ENCODE measurements at regions not wholly inside any gene's neighbourhood (a gene's known extent, or its start where the extent isn't known, plus 50 kb on each side); places are given as distances from the start of the nearest gene placed in this dataset.

DNA sequence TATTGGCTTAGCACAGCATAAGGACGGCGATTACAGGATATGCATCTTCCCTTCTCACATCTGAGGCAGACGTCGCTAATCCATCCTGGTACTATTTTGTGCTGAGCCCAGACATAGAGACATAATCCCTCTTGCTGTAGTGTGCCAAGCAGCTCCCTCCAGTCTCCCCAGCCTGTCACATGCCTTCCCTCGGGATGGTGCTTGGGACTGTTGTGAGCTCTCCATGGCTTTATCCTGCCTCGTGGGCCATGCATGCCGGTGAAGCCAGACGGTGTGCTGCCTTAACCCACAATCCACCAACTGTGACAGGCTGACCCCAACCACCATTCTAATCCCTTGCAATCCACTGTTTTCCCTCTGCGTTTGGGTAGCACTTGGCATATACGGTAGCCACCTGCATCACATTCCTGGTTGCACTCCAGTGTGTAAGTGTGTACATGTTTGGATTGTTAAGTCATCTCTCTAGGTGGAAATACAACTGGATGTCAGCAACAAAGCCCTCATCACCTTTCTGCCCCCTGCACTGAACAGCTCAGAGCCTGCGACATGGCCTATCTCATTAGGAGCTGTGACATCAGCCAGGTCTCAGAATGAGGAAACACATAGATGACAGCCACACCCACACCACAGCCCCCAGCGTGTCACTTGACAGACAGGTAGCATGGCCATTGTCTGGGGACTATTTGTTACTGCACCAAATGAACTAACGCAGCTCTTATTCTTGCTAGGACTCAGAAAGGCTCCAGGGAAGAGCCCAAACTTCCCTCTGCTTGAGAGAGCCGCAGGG lies 374.8 kb upstream of the CDH4 start:
- intact Hi-C loops (cut with micrococcal nuclease), result no loop called here

DNA sequence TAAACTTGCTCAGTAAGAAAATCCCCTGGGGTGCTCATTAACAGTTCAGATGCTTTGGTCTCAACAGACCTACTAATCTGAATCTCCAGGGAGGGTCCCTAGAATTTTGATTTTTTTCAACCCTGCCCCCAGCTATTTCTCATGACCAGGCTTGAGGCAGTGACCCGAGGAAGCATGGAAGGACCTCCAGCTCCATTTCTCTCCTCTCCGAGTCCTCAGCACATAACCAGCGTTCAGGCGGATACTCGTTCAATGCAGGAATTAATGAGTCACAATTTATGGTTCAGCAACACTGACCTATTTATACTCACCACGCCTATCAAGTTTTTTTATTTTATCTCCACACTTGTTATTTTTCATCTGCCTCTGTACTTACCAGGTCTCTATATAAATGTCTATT lies 369.2 kb upstream of the CDH4 start:
- intact Hi-C loops (cut with micrococcal nuclease), result no loop called here

DNA sequence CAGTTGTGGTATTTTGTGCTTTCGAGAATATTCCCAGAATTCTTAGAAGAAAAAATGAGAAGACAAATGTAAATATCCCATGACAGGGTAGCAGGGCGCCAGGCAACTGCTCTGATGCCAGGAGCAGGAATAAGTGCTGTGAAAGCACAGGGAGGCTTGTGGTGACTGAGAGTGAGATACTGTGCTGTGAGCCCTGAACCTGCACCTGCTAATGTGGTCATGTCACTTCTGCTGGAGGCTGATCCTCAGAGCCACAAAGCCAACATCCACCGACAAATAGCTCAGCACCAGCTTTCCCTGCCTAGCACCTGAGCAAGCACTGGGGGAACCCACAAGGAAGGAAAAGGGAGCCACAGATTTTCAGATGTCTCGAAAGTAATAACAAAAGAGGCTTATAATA lies 368.6 kb upstream of the CDH4 start:
- intact Hi-C loops (cut with micrococcal nuclease), result no loop called here

DNA sequence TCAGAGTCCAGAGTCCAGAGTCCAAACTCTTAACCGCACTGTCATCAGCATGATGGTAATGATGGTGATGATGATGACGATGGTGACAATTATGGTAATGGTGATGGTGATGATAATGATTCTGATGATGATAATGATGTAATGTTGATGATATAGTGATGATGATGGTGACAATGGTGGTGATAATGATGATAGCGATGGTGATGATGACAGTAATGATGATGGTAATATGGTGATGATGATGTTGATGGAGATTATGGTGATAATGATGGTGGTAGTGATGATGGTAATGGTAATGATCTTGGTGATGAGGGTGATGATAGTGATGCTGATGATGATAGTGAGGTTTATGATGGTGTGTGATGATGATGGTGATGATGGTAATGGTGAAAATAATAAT lies 367.8 kb upstream of the CDH4 start:
- intact Hi-C loops (cut with micrococcal nuclease), result no loop called here

DNA sequence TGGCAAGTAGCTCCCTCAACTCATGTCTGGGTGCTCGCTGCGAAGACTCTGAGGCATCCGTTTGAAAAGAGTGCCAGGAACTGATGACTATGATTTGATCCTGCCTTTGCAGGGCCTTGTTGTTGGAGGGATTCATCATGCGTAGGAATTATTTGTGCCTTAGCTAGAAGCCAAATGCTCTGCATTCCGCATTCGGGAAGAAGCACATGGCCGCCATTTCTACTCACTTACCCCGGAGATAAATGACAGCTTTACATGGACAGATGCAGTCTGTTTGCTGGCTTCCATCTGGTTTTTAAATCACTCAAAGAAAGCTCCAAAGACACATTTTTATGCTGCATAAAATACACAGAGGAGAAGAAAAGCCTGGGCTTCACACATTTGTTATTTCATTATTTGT lies 363.3 kb upstream of the CDH4 start:
- intact Hi-C loops (cut with micrococcal nuclease), result no loop called here

DNA sequence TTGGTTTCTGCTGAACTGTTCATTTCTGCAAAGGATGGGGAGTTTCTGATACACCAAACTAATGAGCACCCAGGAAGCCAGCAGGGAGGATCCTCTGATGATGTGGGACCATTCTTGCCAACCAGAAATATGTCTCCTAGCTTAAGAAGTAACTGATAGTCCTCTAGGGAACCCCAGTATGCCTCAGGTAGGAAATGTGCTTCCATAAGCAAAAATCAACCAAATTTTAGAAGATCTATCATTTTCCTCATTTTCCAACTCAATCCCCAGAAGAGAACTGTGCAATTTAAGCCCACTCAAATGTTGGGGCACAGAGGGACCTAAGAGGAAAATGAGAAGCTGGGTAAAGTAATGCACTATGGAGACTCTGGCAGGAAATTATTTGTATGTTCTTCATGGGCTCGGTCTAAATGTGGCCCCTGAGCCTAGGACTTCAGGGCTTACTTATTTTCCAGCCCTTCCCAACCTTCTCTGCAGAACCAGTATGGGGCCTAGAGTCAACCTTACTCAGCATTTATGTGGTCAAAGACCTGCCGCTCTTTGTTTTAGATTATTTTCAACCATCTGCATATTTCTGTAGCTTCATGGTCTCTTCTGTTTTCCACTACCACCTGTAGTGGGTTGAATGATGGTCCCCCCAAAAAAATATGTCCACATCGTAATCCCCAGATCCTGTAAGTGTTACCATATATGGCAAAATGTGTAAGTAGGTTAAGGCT lies 359.8 kb upstream of the CDH4 start:
- intact Hi-C loops (cut with micrococcal nuclease), result no loop called here

DNA sequence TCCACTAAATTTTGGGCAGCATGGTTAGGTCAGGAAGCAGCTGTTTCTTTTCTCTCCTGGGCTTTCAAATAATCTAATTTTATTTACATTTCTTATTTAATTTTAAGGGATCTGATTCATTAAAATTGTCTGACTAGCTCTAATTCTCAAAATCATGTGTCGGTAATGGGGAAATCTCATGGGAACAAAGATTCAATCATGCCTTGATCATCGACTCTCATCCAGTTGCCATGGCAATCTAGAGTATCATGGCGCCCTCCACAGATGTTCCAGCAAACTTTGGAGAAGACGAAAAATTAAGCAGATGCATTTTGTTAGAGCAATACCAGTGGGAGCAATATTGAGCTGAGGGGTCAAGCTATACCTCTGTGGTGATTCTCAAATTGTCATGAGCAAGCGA lies 358.0 kb upstream of the CDH4 start:
- intact Hi-C loops (cut with micrococcal nuclease), result no loop called here

DNA sequence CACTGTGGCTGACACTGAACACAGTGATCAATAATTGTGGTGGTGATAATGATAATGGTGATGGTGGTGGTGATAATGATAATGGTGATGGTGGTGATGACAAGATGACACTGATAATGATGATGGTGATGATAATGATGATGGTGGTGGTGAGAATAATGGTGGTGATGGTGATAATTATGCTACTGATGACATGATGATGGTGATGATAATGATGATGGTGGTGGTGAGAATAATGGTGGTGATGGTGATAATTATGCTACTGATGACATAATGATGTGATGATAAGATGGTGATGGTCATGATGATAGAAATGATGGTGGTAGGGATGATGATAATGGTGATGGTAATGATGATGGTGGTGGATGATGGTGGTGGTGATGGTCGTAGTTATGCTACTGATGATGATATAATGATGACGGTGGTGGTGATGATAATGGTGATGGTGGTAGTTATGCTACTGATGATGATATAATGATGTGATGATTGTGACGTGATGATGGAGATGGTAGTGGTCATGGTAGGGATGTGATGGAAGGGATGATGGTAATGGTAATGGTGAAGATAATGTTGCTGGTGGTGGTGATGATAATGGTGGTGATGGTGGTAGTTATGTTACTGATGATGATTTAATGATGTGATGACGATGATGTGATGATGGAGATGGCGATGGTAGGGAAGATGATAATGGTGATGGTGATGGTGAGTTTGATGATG lies 356.5 kb upstream of the CDH4 start:
- intact Hi-C loops (cut with micrococcal nuclease), result no loop called here

DNA sequence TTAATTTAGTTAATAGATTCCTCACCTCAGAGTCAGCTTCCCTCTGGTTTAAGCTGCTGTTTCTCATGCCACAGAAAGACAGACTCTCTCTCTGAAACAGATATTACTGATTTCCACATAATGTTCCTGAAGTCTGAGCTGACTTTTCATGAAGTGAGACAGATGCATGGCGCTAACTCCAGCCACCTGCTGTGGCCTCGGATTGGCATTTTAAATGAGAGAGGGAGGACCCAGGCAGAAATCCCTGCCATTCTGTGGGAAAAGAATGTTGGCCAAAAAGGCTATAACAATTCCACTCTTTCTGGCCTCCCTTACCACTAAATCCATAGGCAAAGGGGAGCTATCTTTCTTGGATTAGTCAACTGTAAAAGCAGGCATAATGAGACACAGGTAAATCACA lies 354.1 kb upstream of the CDH4 start:
- intact Hi-C loops (cut with micrococcal nuclease), result no loop called here

DNA sequence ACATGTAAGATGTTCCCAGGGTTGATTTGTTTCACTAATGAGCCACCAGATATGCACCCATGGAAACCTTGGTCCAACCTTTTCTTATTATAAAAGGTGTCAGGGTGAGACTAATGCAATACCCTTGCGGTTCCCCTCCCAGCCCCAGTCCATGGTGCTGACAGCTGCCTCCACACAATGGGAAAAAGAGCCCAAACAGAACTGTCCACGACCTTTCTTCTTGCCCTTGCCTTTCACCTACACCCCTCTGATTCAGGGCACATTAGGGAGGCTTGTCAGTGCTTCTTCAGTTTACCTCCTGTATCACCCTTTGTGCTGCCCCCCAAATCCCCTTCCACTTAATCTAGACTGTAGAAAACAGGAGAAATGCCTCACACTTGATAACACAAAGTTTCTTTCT lies 352.7 kb upstream of the CDH4 start:
- intact Hi-C loops (cut with micrococcal nuclease), result no loop called here

DNA sequence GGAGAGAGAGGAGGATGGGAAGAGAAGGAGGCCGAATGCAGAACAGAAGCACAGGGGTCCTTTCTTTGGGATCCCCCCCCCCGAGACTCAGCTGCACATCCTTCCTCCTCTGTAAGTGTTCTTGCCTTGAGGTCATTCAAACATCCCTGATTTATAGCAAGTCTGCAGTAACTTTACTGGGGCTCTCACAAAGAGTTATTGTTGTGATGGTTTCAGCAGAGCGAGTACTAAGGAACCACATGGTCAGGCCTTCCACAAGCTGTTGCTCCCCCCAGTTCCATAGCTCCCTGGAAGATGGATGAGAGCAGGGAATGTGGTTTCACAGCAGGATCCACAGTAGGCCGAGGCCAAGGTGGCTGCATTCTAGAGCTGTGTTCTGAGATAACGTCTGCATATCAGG lies 351.4 kb upstream of the CDH4 start:
- intact Hi-C loops (cut with micrococcal nuclease), result no loop called here

DNA sequence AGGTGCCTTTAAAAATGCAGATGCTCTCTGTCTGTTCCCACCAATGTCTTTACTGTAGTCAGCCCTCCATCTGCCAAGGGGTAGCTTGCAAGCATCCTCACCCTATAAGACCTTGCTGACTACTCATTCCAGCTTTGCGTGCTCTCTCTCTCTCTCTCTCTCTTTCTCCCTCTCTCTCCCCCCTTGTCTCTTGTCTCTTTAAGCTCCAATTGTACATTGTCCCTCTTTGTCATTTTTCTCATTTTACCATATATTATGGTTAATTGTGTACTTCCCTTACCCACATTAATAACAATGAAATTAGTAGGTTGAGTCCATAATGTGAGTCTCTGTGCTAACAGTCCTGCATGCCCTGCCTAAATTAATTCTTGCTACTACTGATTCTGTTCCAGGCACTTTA lies 350.2 kb upstream of the CDH4 start:
- intact Hi-C loops (cut with micrococcal nuclease), result no loop called here

DNA sequence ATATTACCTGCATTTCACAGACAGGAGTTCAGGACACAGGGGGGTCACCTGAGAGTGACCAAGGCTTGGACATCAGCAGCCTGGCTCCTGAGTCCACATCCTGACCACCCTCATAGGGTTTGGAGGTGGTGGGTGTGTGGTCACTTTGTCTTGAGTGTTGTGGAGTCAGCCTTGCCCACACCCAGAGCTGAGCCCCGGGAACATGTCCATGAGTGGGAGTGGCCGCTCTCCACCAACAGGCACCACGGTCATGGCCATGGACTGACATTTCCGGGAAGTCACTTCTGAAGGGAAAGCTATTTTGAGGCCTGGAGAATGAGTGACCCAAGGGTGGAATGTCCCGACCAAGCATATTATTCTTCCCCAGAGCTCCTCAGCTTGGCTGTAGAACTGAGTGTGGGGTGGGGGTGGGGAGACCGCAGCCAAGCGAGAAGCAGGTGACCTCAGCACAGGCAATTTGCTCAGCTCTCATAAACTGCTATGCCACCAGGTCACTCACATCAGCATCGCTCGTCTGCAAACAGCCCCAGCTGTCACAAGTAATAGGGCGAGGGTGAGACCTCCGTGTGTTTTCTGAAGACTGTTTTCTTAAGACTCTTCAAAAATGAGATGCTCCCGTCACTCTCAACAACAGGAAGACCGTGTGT lies 348.6 kb upstream of the CDH4 start:
- intact Hi-C loops (cut with micrococcal nuclease), result no loop called here

DNA sequence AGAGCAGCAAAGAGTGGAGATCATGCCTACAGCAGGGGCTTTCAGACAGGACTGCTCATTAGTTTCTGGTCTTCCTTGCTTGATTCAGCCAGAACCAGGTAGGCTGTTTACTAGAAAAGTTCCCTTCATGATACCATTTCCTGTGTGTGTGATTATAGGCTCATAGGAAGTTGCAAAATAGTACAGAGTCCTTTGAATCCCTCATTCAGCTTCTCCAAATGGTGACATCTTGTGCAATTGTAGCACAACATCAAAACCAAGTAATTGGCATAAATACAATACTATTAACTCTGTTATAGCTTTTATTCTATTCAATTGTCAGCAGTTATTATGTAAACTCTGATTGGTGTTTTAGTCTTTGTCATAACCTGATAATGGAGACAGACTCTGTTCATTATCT lies 347.3 kb upstream of the CDH4 start:
- intact Hi-C loops (cut with micrococcal nuclease), result no loop called here

DNA sequence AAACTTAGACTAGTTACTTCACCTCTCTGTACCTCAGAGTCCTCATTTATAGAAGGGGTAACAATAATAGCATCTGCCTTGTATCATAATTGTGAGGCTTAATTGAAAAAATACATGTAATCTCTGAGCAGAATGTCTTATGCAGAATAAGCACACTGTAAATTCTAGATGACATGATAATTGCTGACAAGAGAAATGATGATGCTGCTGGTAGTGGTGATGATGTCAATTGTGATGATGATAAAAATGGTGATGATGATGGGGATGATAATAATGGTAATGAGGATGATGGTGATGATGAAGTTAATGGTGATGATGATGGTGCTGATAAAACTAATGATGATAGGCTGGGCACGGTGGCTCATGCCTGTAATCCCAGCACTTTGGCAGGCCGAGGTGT lies 346.1 kb upstream of the CDH4 start:
- intact Hi-C loops (cut with micrococcal nuclease), result no loop called here

DNA sequence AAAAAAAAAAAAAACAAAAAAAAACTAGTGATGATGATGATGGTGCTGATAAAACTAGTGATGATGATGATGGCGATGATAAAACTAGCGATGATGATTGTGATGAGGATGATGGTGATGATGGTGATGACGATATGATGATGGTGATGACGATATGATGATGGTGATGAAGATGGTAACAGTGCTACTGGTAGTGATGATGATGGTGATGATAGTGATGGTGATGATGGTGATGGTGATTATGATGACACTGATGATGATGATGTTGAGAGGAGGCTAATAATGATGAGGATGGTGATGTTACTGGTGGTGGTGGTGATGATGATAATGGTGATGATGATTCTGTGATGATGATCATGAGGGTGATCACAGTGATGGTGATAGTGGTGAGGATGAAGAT lies 345.5 kb upstream of the CDH4 start:
- intact Hi-C loops (cut with micrococcal nuclease), result no loop called here

DNA sequence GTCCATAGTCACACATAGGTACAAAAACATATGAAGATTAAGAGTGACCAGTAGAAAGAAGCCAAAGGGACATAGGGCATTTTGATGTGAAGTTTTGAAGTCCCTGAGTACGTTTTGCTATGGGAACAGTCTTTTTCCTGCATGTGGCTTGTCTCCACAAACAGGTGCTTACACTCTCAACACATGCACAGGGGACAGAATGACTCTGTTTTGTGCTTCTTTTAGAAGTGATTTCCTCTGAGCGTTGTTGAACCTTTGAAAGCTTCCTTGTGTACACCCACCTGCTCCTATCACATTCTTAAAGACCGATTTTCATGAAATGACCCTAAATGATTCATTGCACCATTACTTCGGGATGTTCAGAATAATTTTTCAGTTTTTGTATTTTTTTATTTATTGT lies 338.8 kb upstream of the CDH4 start:
- intact Hi-C loops (cut with micrococcal nuclease), result no loop called here

DNA sequence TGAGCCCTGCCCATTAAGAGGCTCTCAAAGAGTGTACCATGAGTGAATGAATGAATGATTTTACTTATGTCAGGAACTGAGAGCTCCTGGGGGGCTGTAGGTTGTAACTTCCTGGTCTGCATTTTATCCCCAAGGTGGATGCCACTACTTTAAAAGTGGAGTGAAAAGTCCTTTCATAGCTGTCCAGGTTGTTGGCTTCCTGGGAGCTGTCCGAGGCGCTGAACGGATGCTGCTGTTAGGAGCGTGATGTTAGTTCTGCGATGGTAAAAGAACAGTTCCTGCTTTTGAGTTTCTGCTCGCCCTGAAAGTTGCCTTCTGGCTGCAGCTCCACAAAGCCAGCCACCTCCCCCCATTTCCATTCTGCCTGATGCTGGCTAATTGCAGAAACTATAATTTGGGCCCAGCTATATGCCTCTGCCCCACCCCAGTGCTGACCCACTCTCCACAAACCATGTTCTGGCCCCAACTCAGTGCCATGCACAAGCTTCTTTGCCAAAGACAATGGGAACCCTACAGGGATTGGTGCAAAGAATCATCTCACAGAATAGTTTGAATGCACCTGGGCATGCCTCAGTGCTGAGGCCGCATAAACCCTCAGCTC lies 330.9 kb upstream of the CDH4 start:
- intact Hi-C loops (cut with micrococcal nuclease), result no loop called here

DNA sequence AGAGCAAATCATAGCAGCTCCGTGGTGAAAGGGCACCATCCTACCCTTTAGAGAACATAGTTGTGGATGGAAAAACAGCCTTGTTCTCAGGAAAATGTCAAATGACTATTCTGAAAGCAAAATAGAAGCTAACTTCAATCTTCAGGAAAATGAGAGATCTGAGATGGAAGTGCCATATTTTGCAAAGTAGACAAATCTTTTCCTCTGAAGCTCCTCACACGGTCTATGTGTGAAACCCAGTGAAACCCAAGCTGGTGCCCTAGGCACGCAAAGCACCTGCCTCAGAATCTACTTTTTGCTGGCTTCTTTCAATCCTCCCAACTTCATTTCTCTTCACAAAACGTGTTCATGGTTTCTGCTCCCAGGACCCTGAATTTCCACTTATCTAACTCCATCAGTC lies 325.2 kb upstream of the CDH4 start:
- intact Hi-C loops (cut with micrococcal nuclease), result no loop called here

DNA sequence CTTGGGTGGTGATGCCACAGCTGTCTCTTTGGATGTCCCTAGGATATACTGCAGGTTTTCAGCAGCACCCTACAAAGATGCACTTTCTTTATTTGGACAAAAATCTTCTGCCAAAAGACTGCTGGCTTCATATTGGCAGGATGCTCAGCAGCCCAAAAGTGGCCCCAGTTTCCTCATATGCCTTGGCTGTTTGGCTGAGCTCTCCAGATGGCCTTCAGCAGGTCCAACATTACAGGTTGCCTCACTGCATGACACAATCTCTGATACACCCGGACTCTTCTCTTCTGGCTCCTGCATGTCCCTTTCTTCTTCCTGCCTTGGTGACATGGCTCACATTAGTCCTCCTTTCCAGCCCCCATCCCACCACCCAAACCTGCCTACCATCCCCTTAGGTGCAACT lies 323.7 kb upstream of the CDH4 start:
- intact Hi-C loops (cut with micrococcal nuclease), result no loop called here

DNA sequence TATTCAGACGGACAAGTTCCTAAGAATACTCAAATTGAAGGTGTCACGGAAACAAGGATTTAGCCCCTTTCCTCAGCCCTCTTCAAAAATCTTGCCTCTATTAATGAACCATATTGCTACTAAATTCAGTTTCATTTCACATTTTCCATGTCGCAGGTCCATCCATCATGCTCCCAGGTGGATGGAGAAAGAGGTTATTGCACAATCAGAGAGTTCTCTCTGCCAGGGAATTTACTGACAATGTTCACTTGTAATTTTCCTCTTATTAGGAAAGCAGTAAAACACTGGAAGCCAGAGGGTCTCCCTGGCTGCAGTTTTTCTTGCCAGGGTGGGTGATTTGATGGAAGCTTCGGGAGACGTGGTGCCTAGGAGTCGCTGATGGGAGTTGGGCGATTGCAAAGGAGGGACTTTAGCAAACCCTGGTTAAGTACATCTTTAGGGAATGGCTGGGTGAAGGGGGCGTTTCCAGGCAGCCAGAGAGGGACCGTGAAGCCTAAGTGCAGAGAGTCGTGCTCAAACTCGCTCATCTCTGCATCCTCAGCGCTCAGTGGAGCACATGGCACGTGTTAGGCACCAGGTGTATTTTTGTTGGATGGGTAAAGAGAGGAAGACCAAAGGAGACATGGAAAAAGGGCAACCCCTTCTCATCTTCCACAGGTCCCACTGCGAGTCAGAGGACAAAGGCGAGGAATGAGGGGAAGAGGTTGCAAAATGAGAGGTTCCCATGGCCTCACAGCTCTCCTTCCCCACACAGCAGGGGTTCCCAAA lies 321.9 kb upstream of the CDH4 start:
- intact Hi-C loops (cut with micrococcal nuclease), result no loop called here
